ENCODE measurements at regions not wholly inside any gene's neighbourhood (a gene's known extent, or its start where the extent isn't known, plus 50 kb on each side); places are given as distances from the start of the nearest gene placed in this dataset.

- Histone ChIP-seq H3K9me3 (ENCODE audit: insufficient read depth, low read length) (no peaks in the 10 kb centered on the region), H3K9me2 (replicated peaks; ENCODE audit: insufficient read depth, low read length) (no peaks in the 10 kb centered on the region), H3F3A (ENCODE audit: insufficient read depth) (no peaks in the 10 kb centered on the region), H3K27me3 (ENCODE audit: low read length) (0 out of 2 replicates have a peak, but pooled peaks cover 2% of the 10 kb centered on the region), H4K20me1 (ENCODE audit: low read depth, low read length) (no peaks in the 10 kb centered on the region), H3K79me2 (ENCODE audit: insufficient read depth, low read length) (no peaks in the 10 kb centered on the region), H3K27ac (ENCODE audit: low read depth, low read length) (no peak overlapping the region), H3K36me3 (ENCODE audit: low read length) (no peaks in the 10 kb centered on the region), H3K4me3 (ENCODE audit: insufficient read depth, low read length, poor library complexity, severe bottlenecking) (no peak overlapping the region), H3K4me2 (ENCODE audit: low read depth, low read length, poor library complexity, severe bottlenecking) (no peak overlapping the region), H3K9ac (ENCODE audit: low read length) (no peak overlapping the region), H2AFZ (ENCODE audit: low read depth, low read length, severe bottlenecking) (no peak overlapping the region)
- TF ChIP-seq CTCF (IDR thresholded peaks at IDR 0.05; ENCODE audit: insufficient read depth, low read length, poor library complexity, severe bottlenecking) (no peak), EZH2phosphoT487 (conservative IDR thresholded peaks at IDR 0.05; ENCODE audit: low read length) (no peak)
These were observed 64.6 kb downstream of the TSPAN17 start for GRCh38 chr5:176711883-176712282.

- H3K4me2 ChIP-seq (ENCODE audit: low read depth, low read length, poor library complexity, severe bottlenecking), result no peak overlapping the region
- H3K27me3 ChIP-seq (ENCODE audit: low read length), result 0 out of 2 replicates have a peak, but pooled peaks cover 2% of the 10 kb centered on the region
- no peaks in the 10 kb centered on the region for H3K36me3 ChIP-seq (ENCODE audit: low read length)
These were observed 65.4 kb downstream of the TSPAN17 start for GRCh38 chr5:176712546-176713304.

GRCh38 chr5:176713409-176713808, 66.1 kb downstream of the TSPAN17 start:
- no peak for TF ChIP-seq CTCF (IDR thresholded peaks at IDR 0.05; ENCODE audit: insufficient read depth, low read length, poor library complexity, severe bottlenecking)
- TF ChIP-seq EZH2phosphoT487 (conservative IDR thresholded peaks at IDR 0.05; ENCODE audit: low read length), result no peak

More at GRCh38 chr5:176712546-176713304, 65.4 kb downstream of the TSPAN17 start:
- no peak overlapping the region for H3K4me3 ChIP-seq (ENCODE audit: insufficient read depth, low read length, poor library complexity, severe bottlenecking)
- no peaks in the 10 kb centered on the region for H3F3A ChIP-seq (ENCODE audit: insufficient read depth)
- no peak overlapping the region for H2AFZ ChIP-seq (ENCODE audit: low read depth, low read length, severe bottlenecking)
- no peak for TF ChIP-seq CTCF (IDR thresholded peaks at IDR 0.05; ENCODE audit: insufficient read depth, low read length, poor library complexity, severe bottlenecking)
- TF ChIP-seq EZH2phosphoT487 (conservative IDR thresholded peaks at IDR 0.05; ENCODE audit: low read length), result no peak
- H3K79me2 ChIP-seq (ENCODE audit: insufficient read depth, low read length), result no peaks in the 10 kb centered on the region
- H3K27ac ChIP-seq (ENCODE audit: low read depth, low read length), result no peak overlapping the region
- no peaks in the 10 kb centered on the region for H3K9me2 ChIP-seq (replicated peaks; ENCODE audit: insufficient read depth, low read length)
- no peak overlapping the region for H3K9ac ChIP-seq (ENCODE audit: low read length)
- no peaks in the 10 kb centered on the region for H4K20me1 ChIP-seq (ENCODE audit: low read depth, low read length)
- H3K9me3 ChIP-seq (ENCODE audit: insufficient read depth, low read length), result no peaks in the 10 kb centered on the region

More at GRCh38 chr5:176713409-176713808, 66.1 kb downstream of the TSPAN17 start:
- Histone ChIP-seq H3K79me2 (ENCODE audit: insufficient read depth, low read length) (no peaks in the 10 kb centered on the region), H3K4me2 (ENCODE audit: low read depth, low read length, poor library complexity, severe bottlenecking) (no peak overlapping the region), H2AFZ (ENCODE audit: low read depth, low read length, severe bottlenecking) (no peak overlapping the region), H4K20me1 (ENCODE audit: low read depth, low read length) (no peaks in the 10 kb centered on the region), H3K9ac (ENCODE audit: low read length) (no peak overlapping the region), H3K9me2 (replicated peaks; ENCODE audit: insufficient read depth, low read length) (no peaks in the 10 kb centered on the region), H3K27ac (ENCODE audit: low read depth, low read length) (no peak overlapping the region), H3F3A (ENCODE audit: insufficient read depth) (no peaks in the 10 kb centered on the region), H3K36me3 (ENCODE audit: low read length) (no peaks in the 10 kb centered on the region), H3K27me3 (ENCODE audit: low read length) (0 out of 2 replicates have a peak, but pooled peaks cover 2% of the 10 kb centered on the region), H3K4me3 (ENCODE audit: insufficient read depth, low read length, poor library complexity, severe bottlenecking) (no peak overlapping the region), H3K9me3 (ENCODE audit: insufficient read depth, low read length) (no peaks in the 10 kb centered on the region)
